ENCODE measurements at regions not wholly inside any gene's neighbourhood (a gene's known extent, or its start where the extent isn't known, plus 50 kb on each side); places are given as distances from the start of the nearest gene placed in this dataset.

- TF ChIP-seq, protein P1, sequence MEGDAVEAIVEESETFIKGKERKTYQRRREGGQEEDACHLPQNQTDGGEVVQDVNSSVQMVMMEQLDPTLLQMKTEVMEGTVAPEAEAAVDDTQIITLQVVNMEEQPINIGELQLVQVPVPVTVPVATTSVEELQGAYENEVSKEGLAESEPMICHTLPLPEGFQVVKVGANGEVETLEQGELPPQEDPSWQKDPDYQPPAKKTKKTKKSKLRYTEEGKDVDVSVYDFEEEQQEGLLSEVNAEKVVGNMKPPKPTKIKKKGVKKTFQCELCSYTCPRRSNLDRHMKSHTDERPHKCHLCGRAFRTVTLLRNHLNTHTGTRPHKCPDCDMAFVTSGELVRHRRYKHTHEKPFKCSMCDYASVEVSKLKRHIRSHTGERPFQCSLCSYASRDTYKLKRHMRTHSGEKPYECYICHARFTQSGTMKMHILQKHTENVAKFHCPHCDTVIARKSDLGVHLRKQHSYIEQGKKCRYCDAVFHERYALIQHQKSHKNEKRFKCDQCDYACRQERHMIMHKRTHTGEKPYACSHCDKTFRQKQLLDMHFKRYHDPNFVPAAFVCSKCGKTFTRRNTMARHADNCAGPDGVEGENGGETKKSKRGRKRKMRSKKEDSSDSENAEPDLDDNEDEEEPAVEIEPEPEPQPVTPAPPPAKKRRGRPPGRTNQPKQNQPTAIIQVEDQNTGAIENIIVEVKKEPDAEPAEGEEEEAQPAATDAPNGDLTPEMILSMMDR (IDR thresholded peaks at IDR 0.05): no peak
- TF ChIP-seq POLR2A (IDR thresholded peaks at IDR 0.05): no peak
Observed at GRCh38 chr16:66261826-66262225, 104.7 kb upstream of the CDH5 start.
